CD8-positive, alpha-beta memory T cell (primary cell): ENCODE measurements at regions not wholly inside any gene's neighbourhood (a gene's known extent, or its start where the extent isn't known, plus 50 kb on each side); places are given as distances from the start of the nearest gene placed in this dataset.
A peak's percentile ranks its signal among the peaks of the same experiment; 100 is the strongest.

Source experiments
- CTCF ChIA-PET: fragments of 350-600 bp; sonication (Branson Sonifier 250); formaldehyde crosslinking; loops from one replicate; lab custom pipeline; 2021; ENCODE audit warnings: antibody characterized with exemption; lab: Charles Lee
- POLR2A ChIA-PET: fragments of 350-600 bp; sonication (Branson Sonifier 250); formaldehyde crosslinking; loops from one replicate; lab custom pipeline; 2021; ENCODE audit warnings: antibody characterized with exemption; lab: Charles Lee
- DNase-seq, 5 donors: peaks; one replicate each; pipeline versions ENCODE4 v3.0.0 to v3.0.0-alpha.2; 2020 to 2022; ENCODE audit warnings: mixed read lengths in 1 of 5
- H3K27ac ChIP-seq: one replicate; pipeline ENCODE4 v1.7.0; 2013; ENCODE audit warnings: low read depth, mild to moderate bottlenecking, low read length, moderate library complexity
- H3K27me3 ChIP-seq: 2 replicates; pipeline ENCODE4 v1.7.0; 2013; ENCODE audit warnings: low read length, mild to moderate bottlenecking; ENCODE audit not compliant: insufficient read depth, poor library complexity, severe bottlenecking
- H3K36me3 ChIP-seq: 2 replicates; pipeline ENCODE4 v1.7.0; 2013; ENCODE audit warnings: mild to moderate bottlenecking, low read length, moderate library complexity; ENCODE audit not compliant: insufficient read depth
- H3K4me1 ChIP-seq: 2 replicates; pipeline ENCODE4 v1.7.0; 2013; ENCODE audit warnings: mild to moderate bottlenecking, low read length, moderate library complexity; ENCODE audit not compliant: insufficient read depth
- H3K4me3 ChIP-seq: 2 replicates; pipeline ENCODE4 v1.7.0; 2013; ENCODE audit warnings: mild to moderate bottlenecking, low read length
- H3K9me3 ChIP-seq: 2 replicates; pipeline ENCODE4 v1.7.0; 2013; ENCODE audit warnings: mild to moderate bottlenecking, low read length
- H3K27ac Mint-ChIP-seq, 8 donors: one replicate each; pipeline ENCODE4 v1.8.0; 2020 to 2021; ENCODE audit warnings: mixed read lengths in 8 of 8, mild to moderate bottlenecking in 6 of 8, inconsistent platforms in 3 of 8, moderate library complexity in 3 of 8
- H3K27me3 Mint-ChIP-seq, 2 donors: one replicate each; pipeline ENCODE4 v1.8.0; 2020 to 2021; ENCODE audit warnings: mixed read lengths in 2 of 2, mild to moderate bottlenecking in 1 of 2, moderate library complexity in 1 of 2
- H3K36me3 Mint-ChIP-seq, 3 donors: one replicate each; pipeline ENCODE4 v1.8.0; 2020 to 2021; ENCODE audit warnings: mixed read lengths in 3 of 3, inconsistent platforms in 1 of 3, mild to moderate bottlenecking in 1 of 3
- H3K4me1 Mint-ChIP-seq, 3 donors: one replicate each; pipeline ENCODE4 v1.8.0; 2020 to 2021; ENCODE audit warnings: mixed read lengths in 3 of 3, inconsistent platforms in 1 of 3, mild to moderate bottlenecking in 1 of 3
- H3K4me3 Mint-ChIP-seq, 7 donors: one replicate each; pipeline ENCODE4 v1.8.0; 2020 to 2021; ENCODE audit warnings: mixed read lengths in 7 of 7, mild to moderate bottlenecking in 6 of 7, moderate library complexity in 4 of 7, inconsistent platforms in 2 of 7
- H3K9me3 Mint-ChIP-seq, 5 donors: one replicate each; pipeline ENCODE4 v1.8.0; 2020 to 2022; ENCODE audit warnings: mixed read lengths in 5 of 5, mild to moderate bottlenecking in 3 of 5, moderate library complexity in 2 of 5, inconsistent platforms in 1 of 5

GRCh38 chr1:221841251-221841982 is 99.5 kb upstream of the DUSP10 start:
- POLR2A ChIA-PET = no interaction called here

GRCh38 chr1:221840511-221841243 is 98.8 kb upstream of the DUSP10 start:
- Mint-ChIP-seq H3K36me3 (no peaks in the 10 kb centered on the region), H3K9me3 (no peaks in the 10 kb centered on the region), H3K4me1 (peaks cover 27 to 38% (median 28%) of the 10 kb centered on the region in 3 donors), H3K27ac (peak overlapping the region in 7 of 8 donors; percentile 61 to 95 (median 87)), H3K4me3 (no peak overlapping the region), H3K27me3 (peaks cover 0 to 2% of the 10 kb centered on the region in 2 donors)
- ChIA-PET POLR2A (no interaction called here), CTCF (no interaction called here)
- H3K36me3 ChIP-seq = no peaks in the 10 kb centered on the region
- peaks cover 18% of the 10 kb centered on the region for H3K4me1 ChIP-seq
- no peak overlapping the region for H3K27ac ChIP-seq
- no peaks in the 10 kb centered on the region for H3K9me3 ChIP-seq
- H3K4me3 ChIP-seq = no peak overlapping the region
- DNase-seq = no peak
- no peaks in the 10 kb centered on the region for H3K27me3 ChIP-seq

More at GRCh38 chr1:221841251-221841982, 99.5 kb upstream of the DUSP10 start:
- Histone ChIP-seq H3K9me3 (no peaks in the 10 kb centered on the region), H3K36me3 (no peaks in the 10 kb centered on the region), H3K4me1 (peaks cover 18% of the 10 kb centered on the region), H3K27me3 (no peaks in the 10 kb centered on the region), H3K27ac (no peak overlapping the region), H3K4me3 (no peak overlapping the region)
- Mint-ChIP-seq H3K9me3 (no peaks in the 10 kb centered on the region), H3K27me3 (peaks cover 0 to 2% of the 10 kb centered on the region in 2 donors), H3K4me3 (no peak overlapping the region), H3K36me3 (no peaks in the 10 kb centered on the region), H3K4me1 (peaks cover 27 to 38% (median 28%) of the 10 kb centered on the region in 3 donors), H3K27ac (peak overlapping the region in 3 of 8 donors; percentile 69 to 95 (median 87))
- no peak for DNase-seq
- CTCF ChIA-PET = no interaction called here

- Mint-ChIP-seq H3K4me3 (peak overlapping the region in 3 of 7 donors; percentile 17 to 46 (median 27)), H3K27ac (peak overlapping the region; percentile 54 to 95 (median 86)), H3K4me1 (peaks cover 27 to 38% (median 28%) of the 10 kb centered on the region in 3 donors), H3K36me3 (no peaks in the 10 kb centered on the region), H3K9me3 (no peaks in the 10 kb centered on the region), H3K27me3 (peaks cover 0 to 2% of the 10 kb centered on the region in 2 donors)
- Histone ChIP-seq H3K36me3 (no peaks in the 10 kb centered on the region), H3K27ac (peak overlapping the region; percentile 19), H3K4me1 (peaks cover 18% of the 10 kb centered on the region), H3K9me3 (no peaks in the 10 kb centered on the region), H3K27me3 (no peaks in the 10 kb centered on the region), H3K4me3 (no peak overlapping the region)
- DNase-seq = peak in 4 of 5 donors; percentile 67 to 89 (median 70)
- ChIA-PET POLR2A (no interaction called here), CTCF (interaction anchor here (0.9 to 1.0 kb wide), 2 partner anchors 10 to 127 kb away, joined by 3 read pairs; no protein-coding TSS in a partner anchor)
Observed at GRCh38 chr1:221839782-221840395, 98.0 kb upstream of the DUSP10 start.

GRCh38 chr1:221839321-221839720 is 97.4 kb upstream of the DUSP10 start:
- H3K36me3 Mint-ChIP-seq = no peaks in the 10 kb centered on the region
- Histone ChIP-seq H3K36me3 (no peaks in the 10 kb centered on the region), H3K4me1 (peaks cover 18% of the 10 kb centered on the region), H3K27me3 (no peaks in the 10 kb centered on the region), H3K27ac (no peak overlapping the region), H3K4me3 (no peak overlapping the region), H3K9me3 (no peaks in the 10 kb centered on the region)
- no peak for DNase-seq
- no peaks in the 10 kb centered on the region for H3K27me3 Mint-ChIP-seq
- H3K4me1 Mint-ChIP-seq = peaks cover 27 to 38% (median 28%) of the 10 kb centered on the region in 3 donors
- CTCF ChIA-PET = interaction anchor here (0.9 to 1.0 kb wide), 2 partner anchors 10 to 126 kb away, joined by 3 read pairs; no protein-coding TSS in a partner anchor
- H3K4me3 Mint-ChIP-seq = peak overlapping the region in 2 of 7 donors; percentile 27 to 46
- POLR2A ChIA-PET = no interaction called here
- H3K27ac Mint-ChIP-seq = peak overlapping the region; percentile 54 to 95 (median 86)
- no peaks in the 10 kb centered on the region for H3K9me3 Mint-ChIP-seq

- H3K27ac ChIP-seq = no peak overlapping the region
- Mint-ChIP-seq H3K9me3 (no peaks in the 10 kb centered on the region), H3K27me3 (no peaks in the 10 kb centered on the region), H3K4me3 (peak overlapping the region in 6 of 7 donors; percentile 59 to 83 (median 70)), H3K27ac (peak overlapping the region; percentile 30 to 95 (median 92)), H3K36me3 (no peaks in the 10 kb centered on the region), H3K4me1 (peaks cover 27 to 38% (median 28%) of the 10 kb centered on the region in 3 donors)
- H3K27me3 ChIP-seq = no peaks in the 10 kb centered on the region
- no peaks in the 10 kb centered on the region for H3K36me3 ChIP-seq
- H3K9me3 ChIP-seq = no peaks in the 10 kb centered on the region
- ChIA-PET POLR2A (no interaction called here), CTCF (interaction anchor here (0.5 kb wide), 1 partner anchor 9 kb away, joined by 3 read pairs; no protein-coding TSS in a partner anchor)
- peak in 2 of 5 donors; percentile 20 to 62 for DNase-seq
- H3K4me1 ChIP-seq = peaks cover 18% of the 10 kb centered on the region
- H3K4me3 ChIP-seq = peak overlapping the region; percentile 16
Observed at GRCh38 chr1:221837896-221838295, 96.0 kb upstream of the DUSP10 start.

GRCh38 chr1:221834698-221835513 is 93.0 kb upstream of the DUSP10 start:
- H3K4me3 Mint-ChIP-seq = no peak overlapping the region
- CTCF ChIA-PET = no interaction called here

GRCh38 chr1:221832617-221833016 is 90.7 kb upstream of the DUSP10 start:
- CTCF ChIA-PET = no interaction called here
- Histone ChIP-seq H3K27me3 (no peaks in the 10 kb centered on the region), H3K9me3 (no peaks in the 10 kb centered on the region), H3K4me3 (no peak overlapping the region), H3K36me3 (no peaks in the 10 kb centered on the region), H3K27ac (no peak overlapping the region), H3K4me1 (peaks cover 21% of the 10 kb centered on the region)
- no peaks in the 10 kb centered on the region for H3K36me3 Mint-ChIP-seq
- H3K4me3 Mint-ChIP-seq = no peak overlapping the region
- H3K27me3 Mint-ChIP-seq = no peaks in the 10 kb centered on the region
- H3K4me1 Mint-ChIP-seq = peaks cover 34 to 41% (median 40%) of the 10 kb centered on the region in 3 donors
- DNase-seq = no peak
- POLR2A ChIA-PET = no interaction called here
- peak overlapping the region in 3 of 8 donors; percentile 8 to 32 (median 17) for H3K27ac Mint-ChIP-seq
- no peaks in the 10 kb centered on the region for H3K9me3 Mint-ChIP-seq

More at GRCh38 chr1:221834698-221835513, 93.0 kb upstream of the DUSP10 start:
- Mint-ChIP-seq H3K27me3 (no peaks in the 10 kb centered on the region), H3K36me3 (no peaks in the 10 kb centered on the region), H3K4me1 (peaks cover 26 to 39% (median 37%) of the 10 kb centered on the region in 3 donors), H3K9me3 (no peaks in the 10 kb centered on the region), H3K27ac (peak overlapping the region in 1 of 8 donors; percentile 55)
- no peaks in the 10 kb centered on the region for H3K9me3 ChIP-seq
- POLR2A ChIA-PET = no interaction called here
- H3K4me1 ChIP-seq = peaks cover 23% of the 10 kb centered on the region
- no peak overlapping the region for H3K27ac ChIP-seq
- H3K36me3 ChIP-seq = no peaks in the 10 kb centered on the region
- H3K27me3 ChIP-seq = no peaks in the 10 kb centered on the region
- no peak for DNase-seq
- no peak overlapping the region for H3K4me3 ChIP-seq
